IPS-20b (cell line): ENCODE measurements at regions not wholly inside any gene's neighbourhood (a gene's known extent, or its start where the extent isn't known, plus 50 kb on each side); places are given as distances from the start of the nearest gene placed in this dataset.

ENCODE experiments used
- H3K27ac ChIP-seq: one replicate; pipeline ENCODE4 v1.5.1; 2013; ENCODE audit warnings: low read length
- H3K27me3 ChIP-seq: 2 replicates; pipeline ENCODE4 v1.6.1; 2013; ENCODE audit warnings: mild to moderate bottlenecking, low read length, inconsistent platforms; ENCODE audit not compliant: insufficient read depth
- H3K36me3 ChIP-seq: 2 replicates; pipeline ENCODE4 v1.6.1; 2013; ENCODE audit warnings: low read depth, mild to moderate bottlenecking, inconsistent platforms, low read length, moderate library complexity; ENCODE audit not compliant: insufficient read depth
- H3K4me1 ChIP-seq: 2 replicates; pipeline ENCODE4 v1.6.1; 2013; ENCODE audit warnings: mild to moderate bottlenecking, control low read depth, inconsistent platforms, low read length, moderate library complexity; ENCODE audit not compliant: insufficient read depth
- H3K4me3 ChIP-seq: 2 replicates; pipeline ENCODE4 v1.5.1; 2013; ENCODE audit warnings: mild to moderate bottlenecking, low read length, inconsistent platforms
- H3K9ac ChIP-seq: 2 replicates; pipeline ENCODE4 v1.6.1; 2013; ENCODE audit warnings: low read depth, mild to moderate bottlenecking, inconsistent platforms, low read length, moderate library complexity
- H3K9me3 ChIP-seq: 2 replicates; pipeline ENCODE4 v1.6.1; 2013; ENCODE audit warnings: mild to moderate bottlenecking, low read depth, low read length, inconsistent platforms; ENCODE audit not compliant: insufficient read depth

DNA sequence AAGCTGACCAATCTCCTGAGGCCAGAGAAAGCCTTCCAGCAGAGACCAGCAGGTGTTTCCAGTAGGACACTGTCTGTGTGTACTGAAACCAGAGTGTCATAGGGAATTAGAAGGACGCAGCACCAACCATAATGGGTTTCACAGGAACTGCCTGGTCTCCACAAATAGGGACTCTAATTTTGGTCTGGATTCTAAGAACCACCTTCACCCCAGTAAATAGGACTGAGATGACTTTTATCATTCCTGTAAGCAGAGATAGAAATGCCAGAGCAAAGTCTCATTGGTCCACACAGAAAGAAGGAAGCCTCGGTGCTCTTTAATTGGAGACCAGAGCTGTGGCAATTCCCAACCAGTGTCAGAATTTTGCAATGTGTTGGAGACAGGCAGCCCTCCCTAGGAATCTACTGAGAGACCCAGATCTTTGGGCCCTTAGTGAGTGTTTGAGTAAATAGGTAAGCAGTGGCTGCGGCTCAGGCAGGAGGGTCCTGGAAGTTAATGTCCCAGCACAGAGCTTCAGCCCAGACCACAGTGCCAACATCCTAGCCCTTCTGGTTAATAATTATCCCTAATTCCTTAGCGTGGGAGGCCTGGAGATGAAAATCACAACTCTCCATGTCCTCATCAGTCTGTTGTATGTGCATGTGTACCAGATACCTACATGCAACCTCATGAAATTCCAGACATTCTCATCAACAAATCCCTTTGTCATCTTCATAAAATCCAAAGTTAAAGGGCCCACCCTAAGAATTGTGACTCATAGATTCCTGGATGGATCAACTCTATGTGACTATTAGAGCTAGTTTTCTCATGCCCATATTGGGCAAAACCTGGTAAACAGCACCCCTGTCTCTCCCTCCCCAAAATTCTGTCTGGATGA is 81.2 kb downstream of the UNC5CL start:
- no peak overlapping the region for H3K4me3 ChIP-seq
- H3K27me3 ChIP-seq: no peaks in the 10 kb centered on the region; the same call in 1 of the 2 replicates
- no peaks in the 10 kb centered on the region for H3K9me3 ChIP-seq
- no peaks in the 10 kb centered on the region for H3K36me3 ChIP-seq
- H3K9ac ChIP-seq: no peak overlapping the region
- H3K27ac ChIP-seq: no peak overlapping the region
- H3K4me1 ChIP-seq: no peaks in the 10 kb centered on the region

GRCh38 chr6:40956936-40957335 is 82.1 kb downstream of the UNC5CL start:
- Histone ChIP-seq H3K4me1 (no peaks in the 10 kb centered on the region), H3K27me3 (no peaks in the 10 kb centered on the region; the same call in 1 of the 2 replicates), H3K4me3 (no peak overlapping the region), H3K9ac (no peak overlapping the region), H3K36me3 (no peaks in the 10 kb centered on the region), H3K27ac (no peak overlapping the region), H3K9me3 (no peaks in the 10 kb centered on the region)

DNA sequence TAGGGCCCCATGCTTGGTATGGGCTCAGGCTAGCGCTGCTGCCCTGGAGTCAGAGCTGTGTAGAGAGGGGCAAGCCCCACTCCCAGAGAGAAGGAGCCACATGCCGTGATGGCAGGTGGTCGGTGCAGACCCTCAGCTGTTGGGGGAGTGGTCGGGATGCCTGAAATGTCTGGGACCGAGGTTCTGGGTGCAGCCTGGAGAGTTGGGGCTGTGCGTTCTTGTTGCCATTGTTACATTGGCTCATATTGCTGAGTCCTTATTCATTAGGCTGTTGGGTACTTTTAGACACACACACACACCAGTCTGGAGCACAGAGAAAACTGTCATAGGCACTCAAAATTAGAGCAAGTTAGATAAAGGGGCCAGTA is 83.9 kb downstream of the UNC5CL start:
- Histone ChIP-seq H3K36me3 (no peaks in the 10 kb centered on the region), H3K4me1 (peaks cover 9% of the 10 kb centered on the region; the same call in 1 of the 2 replicates), H3K9ac (no peak overlapping the region), H3K4me3 (no peak overlapping the region), H3K9me3 (no peaks in the 10 kb centered on the region), H3K27ac (no peak overlapping the region), H3K27me3 (no peaks in the 10 kb centered on the region; the same call in 1 of the 2 replicates)

DNA sequence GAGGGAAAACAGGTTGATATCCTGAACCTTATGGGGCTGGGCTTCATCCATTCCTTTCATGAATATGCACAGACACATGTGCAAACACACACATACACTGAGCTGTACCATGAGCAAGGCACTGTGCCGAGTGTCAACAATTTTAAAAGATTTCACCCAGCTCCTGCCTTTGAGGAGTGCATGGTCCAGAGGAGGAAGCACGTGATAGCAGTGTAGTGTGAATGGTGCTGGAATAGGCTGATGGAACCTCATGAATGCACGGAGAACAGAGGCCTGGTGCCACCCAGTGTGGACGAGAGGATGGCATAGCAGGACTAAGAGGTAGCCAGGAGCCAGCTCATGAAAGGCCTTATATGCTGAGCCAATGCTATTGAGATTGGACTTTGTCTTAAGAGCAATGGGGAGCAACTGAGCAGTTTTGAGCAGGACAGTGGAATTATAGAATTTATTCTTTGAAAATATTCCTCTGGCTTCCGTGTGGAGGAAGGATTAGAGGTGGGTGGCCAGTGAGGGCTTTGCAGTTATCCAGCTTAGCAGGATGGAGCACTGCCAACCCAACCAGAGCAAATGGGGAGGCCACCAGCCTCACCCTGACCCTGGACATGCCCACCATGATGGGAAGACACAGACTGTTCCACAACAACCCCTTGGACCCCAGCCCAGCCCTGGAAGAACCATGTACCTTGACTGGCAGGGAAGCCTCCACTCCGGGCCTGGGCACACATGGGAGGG is 84.4 kb downstream of the UNC5CL start:
- Histone ChIP-seq H3K4me3 (no peak overlapping the region), H3K27ac (no peak overlapping the region), H3K27me3 (no peaks in the 10 kb centered on the region; the same call in 1 of the 2 replicates), H3K9me3 (no peaks in the 10 kb centered on the region), H3K4me1 (peaks cover 14% of the 10 kb centered on the region; the same call in 1 of the 2 replicates), H3K36me3 (no peaks in the 10 kb centered on the region), H3K9ac (no peak overlapping the region)

DNA sequence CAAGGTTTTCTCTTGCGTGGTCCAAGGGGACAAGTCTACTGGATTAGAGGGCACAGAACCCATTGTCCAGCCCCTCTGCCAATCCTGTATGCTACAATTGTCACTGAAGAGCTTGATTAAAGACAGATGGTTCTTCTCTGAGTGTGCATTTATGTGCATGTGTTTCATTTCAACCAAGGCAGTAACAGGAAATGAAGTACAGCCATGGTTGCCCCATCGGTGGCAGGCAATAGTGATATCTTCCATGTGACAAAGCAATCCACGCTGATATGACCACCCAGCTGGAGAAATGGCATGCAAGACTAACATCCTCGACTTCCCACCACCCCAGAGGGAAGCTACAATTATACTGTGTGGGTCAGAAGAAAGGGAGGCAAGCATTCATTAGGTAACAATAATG is 85.5 kb downstream of the UNC5CL start:
- Histone ChIP-seq H3K27me3 (no peaks in the 10 kb centered on the region; the same call in 1 of the 2 replicates), H3K4me1 (peaks cover 26% of the 10 kb centered on the region), H3K36me3 (no peaks in the 10 kb centered on the region), H3K4me3 (no peak overlapping the region), H3K9ac (no peak overlapping the region), H3K9me3 (no peaks in the 10 kb centered on the region), H3K27ac (no peak overlapping the region)

GRCh38 chr6:40950986-40951698 is 87.9 kb downstream of the UNC5CL start:
- H3K27ac ChIP-seq: no peak overlapping the region
- H3K9me3 ChIP-seq: no peaks in the 10 kb centered on the region

GRCh38 chr6:40948570-40948969 is 90.5 kb downstream of the UNC5CL start:
- Histone ChIP-seq H3K4me1 (peaks cover 37% of the 10 kb centered on the region), H3K36me3 (no peaks in the 10 kb centered on the region), H3K27ac (peak overlapping the region; percentile 40)

More at GRCh38 chr6:40950986-40951698, 87.9 kb downstream of the UNC5CL start:
- peaks cover 37% of the 10 kb centered on the region for H3K4me1 ChIP-seq
- no peaks in the 10 kb centered on the region; the same call in 1 of the 2 replicates for H3K27me3 ChIP-seq
- H3K36me3 ChIP-seq: no peaks in the 10 kb centered on the region
- H3K4me3 ChIP-seq: no peak overlapping the region
- H3K9ac ChIP-seq: no peak overlapping the region

DNA sequence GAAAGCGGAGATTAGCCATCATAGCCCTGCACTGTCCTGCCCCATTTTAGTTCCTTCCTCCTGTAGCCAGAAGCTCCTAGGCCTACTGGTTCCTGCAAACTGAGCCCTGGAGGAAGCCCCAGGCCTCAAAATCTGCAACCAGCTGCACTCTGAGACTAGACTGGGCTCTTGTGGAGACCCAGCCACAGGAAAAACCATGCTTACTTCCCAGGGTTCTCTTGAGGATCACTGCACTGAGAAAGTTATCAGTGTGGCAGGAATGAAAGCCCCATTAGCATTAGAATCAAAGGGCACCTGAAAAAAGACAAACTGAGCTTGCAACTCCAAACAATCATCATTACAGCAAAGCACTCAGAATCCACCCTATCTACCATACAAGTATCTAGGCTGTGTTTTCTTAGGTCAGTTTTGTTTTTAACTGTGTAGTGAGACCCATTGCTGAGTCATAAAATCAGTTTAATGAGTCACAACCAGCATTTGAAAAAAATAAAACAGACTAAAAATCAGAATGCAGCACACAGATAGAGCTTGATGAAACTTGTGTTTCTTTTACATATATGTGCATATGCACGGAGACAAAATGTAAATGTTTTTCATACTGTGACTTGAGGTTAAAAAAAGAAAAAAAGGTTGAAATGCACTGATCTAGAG is 91.0 kb downstream of the UNC5CL start:
- no peaks in the 10 kb centered on the region for H3K36me3 ChIP-seq
- peak overlapping the region; percentile 7; the same call in 1 of the 2 replicates for H3K4me3 ChIP-seq
- H3K9ac ChIP-seq: peak overlapping the region; percentile 50; the same call in 1 of the 2 replicates
- H3K4me1 ChIP-seq: peaks cover 37% of the 10 kb centered on the region
- no peaks in the 10 kb centered on the region for H3K27me3 ChIP-seq
- H3K9me3 ChIP-seq: no peaks in the 10 kb centered on the region
- peak overlapping the region; percentile 40 for H3K27ac ChIP-seq

More at GRCh38 chr6:40948570-40948969, 90.5 kb downstream of the UNC5CL start:
- Histone ChIP-seq H3K9me3 (no peaks in the 10 kb centered on the region), H3K4me3 (peak overlapping the region; percentile 7; the same call in 1 of the 2 replicates), H3K9ac (no peak overlapping the region; the same call in 1 of the 2 replicates), H3K27me3 (no peaks in the 10 kb centered on the region)

GRCh38 chr6:40946738-40947301 is 92.2 kb downstream of the UNC5CL start:
- Histone ChIP-seq H3K27ac (no peak overlapping the region), H3K9ac (no peak overlapping the region), H3K9me3 (no peaks in the 10 kb centered on the region), H3K27me3 (no peaks in the 10 kb centered on the region), H3K36me3 (no peaks in the 10 kb centered on the region), H3K4me3 (no peak overlapping the region), H3K4me1 (peaks cover 37% of the 10 kb centered on the region)

- no peak overlapping the region for H3K27ac ChIP-seq
- no peaks in the 10 kb centered on the region for H3K4me1 ChIP-seq
- H3K4me3 ChIP-seq: no peak overlapping the region
- H3K27me3 ChIP-seq: no peaks in the 10 kb centered on the region
- no peaks in the 10 kb centered on the region for H3K36me3 ChIP-seq
- no peak overlapping the region for H3K9ac ChIP-seq
- no peaks in the 10 kb centered on the region for H3K9me3 ChIP-seq
Measured at GRCh38 chr6:40937491-40937890, 101.5 kb downstream of the UNC5CL start.

- no peak overlapping the region for H3K27ac ChIP-seq
Measured at GRCh38 chr6:40936818-40937251, 102.2 kb downstream of the UNC5CL start.

More at GRCh38 chr6:40936818-40937251, 102.2 kb downstream of the UNC5CL start:
- no peak overlapping the region for H3K4me3 ChIP-seq
- no peaks in the 10 kb centered on the region for H3K4me1 ChIP-seq
- no peaks in the 10 kb centered on the region for H3K36me3 ChIP-seq
- H3K27me3 ChIP-seq: no peaks in the 10 kb centered on the region
- no peak overlapping the region for H3K9ac ChIP-seq
- no peaks in the 10 kb centered on the region for H3K9me3 ChIP-seq
